ENCODE measurements at regions not wholly inside any gene's neighbourhood (a gene's known extent, or its start where the extent isn't known, plus 50 kb on each side); places are given as distances from the start of the nearest gene placed in this dataset.

- intact Hi-C loops (cut with DNase I): no loop called here
- no peaks in the 10 kb centered on the region for H3K4me1 ChIP-seq
- WGBS, 2 donors: 82 to 85% methylated on average over 25 of the region's 25 CpGs
Measured at GRCh38 chr7:156017916-156018700, 205.8 kb upstream of the SHH start.

GRCh38 chr7:156017431-156017830 lies 205.2 kb upstream of the SHH start:
- Histone ChIP-seq H3K9me3 (peaks cover 0 to 12% (median 0%) of the 10 kb centered on the region in 11 donors), H3K27me3 (peaks cover 0 to 10% (median 4%) of the 10 kb centered on the region in 7 donors), H3K4me3 (no peak overlapping the region), H3K27ac (no peak overlapping the region), H3K36me3 (no peaks in the 10 kb centered on the region), H3K4me1 (no peaks in the 10 kb centered on the region)
- TF ChIP-seq CTCF (IDR thresholded peaks at IDR 0.05): no peak
- intact Hi-C loops (cut with DNase I): no loop called here
- DNase-seq (no peak), ATAC-seq (no peak)
- WGBS, 2 donors: 78 to 87% methylated on average over 8 of the region's 8 CpGs

More at GRCh38 chr7:156017916-156018700, 205.8 kb upstream of the SHH start:
- no peaks in the 10 kb centered on the region for H3K36me3 ChIP-seq
- peaks cover 0 to 11% (median 0%) of the 10 kb centered on the region in 11 donors for H3K9me3 ChIP-seq
- no peak for TF ChIP-seq CTCF (IDR thresholded peaks at IDR 0.05)
- ATAC-seq (no peak), DNase-seq (no peak)
- no peak overlapping the region for H3K4me3 ChIP-seq
- H3K27ac ChIP-seq: no peak overlapping the region
- H3K27me3 ChIP-seq: peaks cover 0 to 10% (median 4%) of the 10 kb centered on the region in 7 donors

DNA sequence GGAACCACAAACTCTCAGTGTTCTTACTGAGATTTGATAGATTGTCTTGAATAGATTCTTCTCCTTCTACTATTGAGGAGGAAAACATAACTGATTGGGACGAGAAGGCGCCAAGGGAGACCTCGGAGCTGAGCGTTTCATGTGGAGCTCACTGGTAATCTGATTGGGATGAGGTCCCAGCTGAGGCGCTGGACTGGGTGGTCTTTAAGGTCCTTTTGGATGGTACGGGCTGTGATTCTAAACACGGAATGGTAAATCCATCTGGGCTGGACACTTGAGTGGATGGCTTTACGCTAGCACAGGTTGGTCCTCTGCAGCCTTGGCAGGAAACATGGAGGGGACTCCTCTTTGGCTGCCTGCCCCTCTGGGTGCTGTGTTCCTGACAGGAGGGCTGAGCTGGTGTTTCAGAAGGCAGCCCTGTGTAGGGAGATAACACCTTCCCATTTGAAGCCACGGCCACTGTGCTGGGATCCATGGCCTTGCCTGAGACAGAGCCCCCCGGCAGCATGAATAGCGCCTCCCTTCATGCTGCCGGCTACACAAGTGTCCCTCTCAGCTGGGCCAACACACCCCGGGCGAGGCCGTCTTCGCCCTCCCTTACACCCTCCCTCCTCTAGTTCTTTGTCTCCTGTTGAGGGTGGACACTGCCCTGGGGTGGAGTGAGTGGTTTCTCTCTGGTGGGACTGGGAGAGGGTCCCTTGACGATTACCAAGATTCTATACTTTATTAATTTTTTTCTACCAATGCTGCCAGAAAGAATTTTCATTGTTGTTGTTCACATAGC lies 203.2 kb upstream of the SHH start:
- H3K4me3 ChIP-seq: no peak overlapping the region
- WGBS, 2 donors: 87 to 90% methylated on average over 17 of the region's 17 CpGs
- no peaks in the 10 kb centered on the region for H3K4me1 ChIP-seq
- no peak for TF ChIP-seq CTCF (IDR thresholded peaks at IDR 0.05)
- no peak for ATAC-seq
- intact Hi-C loops (cut with DNase I): no loop called here
- peaks cover 0 to 10% (median 4%) of the 10 kb centered on the region in 7 donors for H3K27me3 ChIP-seq
- no peak for DNase-seq
- peaks cover 0 to 17% (median 0%) of the 10 kb centered on the region in 11 donors for H3K9me3 ChIP-seq
- H3K27ac ChIP-seq: no peak overlapping the region
- no peaks in the 10 kb centered on the region for H3K36me3 ChIP-seq

DNA sequence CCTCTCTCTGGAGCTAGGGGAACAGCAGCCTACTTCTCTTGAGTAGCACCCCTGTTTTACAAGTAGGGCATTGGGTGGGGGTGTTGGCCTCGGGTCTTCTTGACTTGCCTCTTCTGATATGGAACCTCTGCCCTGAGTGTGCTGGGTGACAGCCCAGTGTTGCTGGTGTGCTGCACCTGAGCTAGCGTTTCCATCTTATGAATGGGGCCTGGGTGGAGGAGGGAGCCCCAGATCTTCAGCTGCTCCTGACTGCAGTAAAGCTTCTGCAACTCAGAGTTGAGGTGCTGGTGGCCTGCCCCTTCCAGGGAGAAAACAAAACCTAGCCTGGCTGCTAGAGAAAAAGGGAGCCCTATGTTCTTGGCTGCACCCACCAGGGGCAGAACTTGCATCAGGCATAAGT lies 202.5 kb upstream of the SHH start:
- TF ChIP-seq CTCF (IDR thresholded peaks at IDR 0.05): no peak
- Histone ChIP-seq H3K4me3 (no peak overlapping the region), H3K36me3 (no peaks in the 10 kb centered on the region), H3K9me3 (peaks cover 0 to 23% (median 0%) of the 10 kb centered on the region in 11 donors), H3K27me3 (peaks cover 0 to 9% (median 4%) of the 10 kb centered on the region in 7 donors), H3K4me1 (no peaks in the 10 kb centered on the region), H3K27ac (no peak overlapping the region)
- intact Hi-C loops (cut with DNase I): no loop called here
- DNase-seq (no peak), ATAC-seq (no peak)
- WGBS, 2 donors: 79 to 83% methylated on average over 2 of the region's 2 CpGs

Measured in heart right ventricle (tissue), 16 donors.